HepG2 (cell line): ENCODE measurements at regions not wholly inside any gene's neighbourhood (a gene's known extent, or its start where the extent isn't known, plus 50 kb on each side); places are given as distances from the start of the nearest gene placed in this dataset.

Source experiments
- ATAC-seq: fragments of 200-7000 bp; cut with Tn5 transposase; 3 replicates; pipeline ENCODE4 v1.9.1; 2020; ENCODE audit warnings: mild to moderate bottlenecking, moderate library complexity
- BruUV-seq: library from RNA; stranded (reverse); fragments of 400-500 nt; replicated peaks from 2 replicates; lab custom pipeline; 2021; lab: Mats Ljungman, UMichigan
- CTCF ChIA-PET: fragments of 300-600 bp; formaldehyde crosslinking; extraction: SDS; loops from one replicate; lab custom pipeline; 2021; ENCODE audit warnings: low total read pairs, inconsistent platforms, low intra/inter-chr PET ratio; lab: Yijun Ruan, JAX
- POLR2A ChIA-PET: fragments of 350-600 bp; sonication (Branson Sonifier 250); formaldehyde crosslinking; loops from one replicate; lab custom pipeline; 2020; ENCODE audit warnings: antibody characterized with exemption, inconsistent platforms; lab: Yijun Ruan, JAX
- DNase-seq: peaks from one replicate; pipeline ENCODE4 v3.0.0-alpha.2; 2015; ENCODE audit warnings: low spot score
- FAIRE-seq: peaks from 3 replicates; lab custom pipeline; 2011; peaks lifted over from hg19 to GRCh38; lab: Jason Lieb, UNC
- H2AFZ ChIP-seq: one replicate; pipeline ENCODE4 v1.6.1; 2011; ENCODE audit warnings: low read length, inconsistent platforms
- H3K27ac ChIP-seq: fragments of 300-600 bp; 3 replicates; pipeline ENCODE4 v1.8.0; 2011; ENCODE audit warnings: mixed run types, mild to moderate bottlenecking, mixed read lengths, low read length, inconsistent platforms; ENCODE audit not compliant: insufficient read depth; ENCODE audit errors: extremely low read length
- H3K27me3 ChIP-seq, 2 experiments: fragments of 200-600 bp in 1 of 2; 2 replicates in 1 of 2; 3 replicates in 1 of 2; pipeline versions ENCODE4 v1.6.0 to v1.8.0; 2011; ENCODE audit warnings: low read length in 2 of 2, mild to moderate bottlenecking in 2 of 2, moderate library complexity in 2 of 2, inconsistent platforms in 1 of 2; ENCODE audit not compliant: insufficient read depth in 2 of 2, control insufficient read depth in 1 of 2
- H3K36me3 ChIP-seq, 2 experiments: fragments of 200-600 bp in 1 of 2; replicated peaks in 1 of 2; 2 replicates in 1 of 2; 3 replicates in 1 of 2; pipeline versions ENCODE4 v1.5.1 to v1.8.0; 2011; ENCODE audit warnings: low read length in 2 of 2, inconsistent platforms in 1 of 2; ENCODE audit not compliant: insufficient read depth in 2 of 2, control insufficient read depth in 1 of 2
- H3K4me1 ChIP-seq: 2 replicates; pipeline ENCODE4 v1.5.1; 2012; ENCODE audit warnings: low read length, inconsistent platforms; ENCODE audit not compliant: insufficient read depth
- H3K4me2 ChIP-seq: 2 replicates; pipeline ENCODE4 v1.6.0; 2011; ENCODE audit warnings: low read depth, low read length, inconsistent platforms
- H3K4me3 ChIP-seq, 3 experiments: fragments of 200-600 bp in 1 of 3; sonication (generic), shearing (Covaris generic) in 1 of 3; replicated peaks in 1 of 3; 2 replicates each; pipeline ENCODE4 v1.5.1; 2011 to 2016; ENCODE audit warnings: low read length in 3 of 3, inconsistent platforms in 2 of 3, low read depth in 2 of 3, mild to moderate bottlenecking in 2 of 3, control low read depth in 1 of 3, mixed read lengths in 1 of 3; ENCODE audit not compliant: insufficient read depth in 1 of 3
- H3K79me2 ChIP-seq: one replicate; pipeline ENCODE4 v1.6.1; 2011; ENCODE audit warnings: low read length, inconsistent platforms; ENCODE audit not compliant: insufficient read depth
- H3K9ac ChIP-seq: 2 replicates; pipeline ENCODE4 v1.6.0; 2011; ENCODE audit warnings: mild to moderate bottlenecking, low read depth, low read length, inconsistent platforms; ENCODE audit not compliant: insufficient read depth
- H3K9me3 ChIP-seq: 2 replicates; pipeline ENCODE4 v1.5.1; 2012; ENCODE audit warnings: mild to moderate bottlenecking, low read length
- H4K20me1 ChIP-seq: 2 replicates; pipeline ENCODE4 v1.6.0; 2011; ENCODE audit warnings: inconsistent platforms, mild to moderate bottlenecking, low read length, moderate library complexity; ENCODE audit not compliant: insufficient read depth
- CBX2 ChIP-seq, 2 experiments: fragments of 200-600 bp in 1 of 2; sonication (generic); formaldehyde crosslinking in 1 of 2; IDR thresholded peaks; 2 replicates each; pipeline versions ENCODE4 v1.7.0 to v1.8.1; 2018 to 2022; ENCODE audit warnings: low read depth in 2 of 2, low read length in 1 of 2, mild to moderate bottlenecking in 1 of 2, missing genetic modification reagents in 1 of 2
- CSRNP1 ChIP-seq: sonication (generic); formaldehyde crosslinking; IDR thresholded peaks from 2 replicates; pipeline ENCODE4 v1.8.1; 2023; ENCODE audit warnings: mild to moderate bottlenecking, missing genetic modification reagents
- DBP ChIP-seq: sonication (generic); formaldehyde crosslinking; IDR thresholded peaks from 2 replicates; pipeline ENCODE4 v1.4.0; 2020; ENCODE audit warnings: missing genetic modification reagents; ENCODE audit errors: not compliant biosample characterization
- FOXK2 ChIP-seq: fragments of 450-650 bp; IDR thresholded peaks from 2 replicates; pipeline ENCODE4 v1.6.1; 2016
- HDAC6 ChIP-seq: fragments of 200-600 bp; sonication (generic); IDR thresholded peaks from 2 replicates; pipeline ENCODE4 v1.7.0; 2017; ENCODE audit warnings: mild to moderate bottlenecking, antibody characterized with exemption, low read length, low read depth
- HNF1B ChIP-seq: sonication (generic); formaldehyde crosslinking; IDR thresholded peaks from 2 replicates; pipeline ENCODE4 v1.5.1; 2020; ENCODE audit warnings: mild to moderate bottlenecking, moderate library complexity, missing genetic modification reagents
- SIN3A ChIP-seq: IDR thresholded peaks from 2 replicates; pipeline ENCODE4 v1.6.1; 2011; ENCODE audit warnings: low read depth, mild to moderate bottlenecking, control low read depth, low read length, borderline replicate concordance
- SOX5 ChIP-seq: IDR thresholded peaks from 2 replicates; pipeline ENCODE4 v1.6.1; 2016; ENCODE audit warnings: borderline replicate concordance
- TCF7 ChIP-seq: sonication (generic); IDR thresholded peaks from 2 replicates; pipeline ENCODE4 v1.6.1; 2016; ENCODE audit warnings: antibody characterized with exemption, low read depth
- WIZ ChIP-seq: sonication (generic); formaldehyde crosslinking; IDR thresholded peaks from 2 replicates; pipeline ENCODE4 v1.5.1; 2020; ENCODE audit warnings: mild to moderate bottlenecking, missing genetic modification reagents
- ZNF180 ChIP-seq: sonication (generic); formaldehyde crosslinking; IDR thresholded peaks from 2 replicates; pipeline ENCODE4 v1.4.0; 2020; ENCODE audit warnings: low read depth, missing genetic modification reagents, borderline replicate concordance
- ZNF660 ChIP-seq: sonication (generic); formaldehyde crosslinking; IDR thresholded peaks from 2 replicates; pipeline ENCODE4 v1.5.1; 2020; ENCODE audit warnings: mild to moderate bottlenecking, low read depth, missing genetic modification reagents, borderline replicate concordance
- ZNF784 ChIP-seq: sonication (generic); formaldehyde crosslinking; IDR thresholded peaks from 2 replicates; pipeline ENCODE4 v1.5.1; 2020; ENCODE audit warnings: missing genetic modification reagents, mild to moderate bottlenecking, borderline replicate concordance
- WGBS: methylation state at CpG from one replicate; pipeline ENCODE4 v1.1.6; 2017; ENCODE audit warnings: low lambda C conversion rate; 5-methylcytosine and 5-hydroxymethylcytosine counted together
- in situ Hi-C: cut with HindIII; loops from 2 replicates; pipeline ENCODE4 v1.10.0; 2017; ENCODE audit warnings: low pct_unique_long_range_greater_than_20kb; ENCODE audit not compliant: extremely low pct_ligation_motif_present
- intact Hi-C: fragments of 100-400 bp; cut with micrococcal nuclease; formaldehyde crosslinking; loops from one replicate; pipeline ENCODE4 v1.10.0; 2022; ENCODE audit not compliant: unreplicated experiment

- FAIRE-seq (no peak), DNase-seq (no peak), ATAC-seq (no peak)
- Histone ChIP-seq H3K79me2 (no peaks in the 10 kb centered on the region), H3K4me3 (no peak overlapping the region), H3K36me3 (no peaks in the 10 kb centered on the region), H3K9me3 (no peaks in the 10 kb centered on the region; the same call in 1 of the 2 replicates), H3K9ac (no peak overlapping the region), H3K27me3 (no peaks in the 10 kb centered on the region), H3K4me1 (no peaks in the 10 kb centered on the region), H4K20me1 (no peaks in the 10 kb centered on the region), H2AFZ (no peak overlapping the region), H3K4me2 (no peak overlapping the region), H3K27ac (no peak overlapping the region)
- intact Hi-C loops, result no loop called here
- in situ Hi-C loops, result no loop called here
- TF ChIP-seq HDAC6 (no peak), ZNF784 (no peak)
- CTCF ChIA-PET, result no interaction called here
- POLR2A ChIA-PET, result no interaction called here
- BruUV-seq, result no TSS peak
- WGBS, result 11% methylated on average over 3 of the region's 8 CpGs
These were observed 817.6 kb downstream of the KCNT2 start for GRCh38 chr1:195790514-195791168.

GRCh38 chr1:195789321-195789720 lies 818.9 kb downstream of the KCNT2 start:
- Histone ChIP-seq H3K36me3 (no peaks in the 10 kb centered on the region), H3K4me2 (no peak overlapping the region), H3K27ac (no peak overlapping the region), H3K79me2 (no peaks in the 10 kb centered on the region), H4K20me1 (no peaks in the 10 kb centered on the region), H2AFZ (no peak overlapping the region)
- FAIRE-seq, result no peak
- ATAC-seq, result no peak
- no peak for DNase-seq
- POLR2A ChIA-PET, result no interaction called here
- TF ChIP-seq CBX2 (IDR thresholded peaks at IDR 0.05; ENCODE audit: low read depth, low read length) (no peak), CBX2 (CRISPR knock-in tag; IDR thresholded peaks at IDR 0.05; ENCODE audit: low read depth) (no peak), WIZ (CRISPR knock-in tag) (no peak), ZNF180 (CRISPR knock-in tag) (no peak), CSRNP1 (CRISPR knock-in tag) (no peak), ZNF660 (CRISPR knock-in tag) (no peak), FOXK2 (no peak), HNF1B (CRISPR knock-in tag) (no peak), SIN3A (no peak), DBP (CRISPR knock-in tag) (no peak), SOX5 (CRISPR knock-in tag) (no peak), TCF7 (no peak)
- TF ChIP-seq, all 625 proteins: peak for 0
- 0% methylated on average over 2 of the region's 2 CpGs for WGBS
- Histone ChIP-seq H3K27me3 (no peaks in the 10 kb centered on the region), H3K4me3 (no peak overlapping the region), H3K9me3 (no peaks in the 10 kb centered on the region; the same call in 1 of the 2 replicates), H3K9ac (no peak overlapping the region), H3K4me1 (no peaks in the 10 kb centered on the region)
- no TSS peak for BruUV-seq
- CTCF ChIA-PET, result no interaction called here
- in situ Hi-C loops (no loop called here), intact Hi-C loops (no loop called here)
